ENCODE measurements at regions not wholly inside any gene's neighbourhood (a gene's known extent, or its start where the extent isn't known, plus 50 kb on each side); places are given as distances from the start of the nearest gene placed in this dataset.
A peak's percentile ranks its signal among the peaks of the same experiment; 100 is the strongest.

DNA sequence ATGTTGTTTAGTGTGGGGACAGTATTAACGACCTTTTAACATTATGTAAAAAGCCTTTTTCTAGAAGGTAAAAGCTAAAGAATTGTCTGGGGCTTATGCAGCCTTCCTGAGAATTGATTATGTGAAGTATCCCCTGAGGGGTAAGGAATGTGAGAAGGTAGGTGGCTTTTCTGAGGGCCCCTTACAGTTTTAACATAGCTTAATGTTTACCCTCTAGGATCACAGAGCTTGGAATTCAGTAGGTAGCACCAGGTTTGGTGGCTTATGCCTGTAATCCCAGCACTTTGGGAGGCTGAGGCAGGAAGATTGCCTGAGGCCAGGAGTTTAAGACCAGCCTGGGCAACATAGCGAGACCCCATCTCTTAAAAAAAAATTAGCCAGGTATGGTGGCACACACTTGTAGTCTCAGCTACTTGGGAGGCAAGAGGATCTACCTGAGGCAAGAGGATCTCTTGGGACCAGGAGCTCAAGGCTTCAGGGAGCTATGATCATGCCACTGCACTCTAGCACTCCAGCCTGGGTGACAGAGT is 101.3 kb downstream of the OLFM4 start:
- Histone ChIP-seq H3K18ac (ENCODE audit: extremely low read depth, low read length) (no peak overlapping the region), H2BK120ac (replicated peaks; ENCODE audit: low read depth, low read length) (no peak overlapping the region), H3K79me2 (ENCODE audit: control insufficient read depth in 1 of 2, insufficient read depth in 2 of 2, low read length in 2 of 2) (no peaks in the 10 kb centered on the region), H3K56ac (replicated peaks; ENCODE audit: insufficient read length, low read depth, low read length) (no peak overlapping the region), H2AK5ac (ENCODE audit: low read depth, low read length) (no peak overlapping the region), H3K4me3 (ENCODE audit: extremely low read depth in 1 of 4, insufficient read depth in 2 of 4, low read depth in 3 of 4, low read length in 4 of 4) (no peak overlapping the region), H3K14ac (ENCODE audit: insufficient read length) (no peak overlapping the region), H4K5ac (ENCODE audit: insufficient read length, low read depth, low read length) (no peak overlapping the region), H3K4me2 (ENCODE audit: insufficient read depth in 1 of 2, low read depth in 2 of 2, low read length in 2 of 2) (no peak overlapping the region), H3K23me2 (ENCODE audit: low read depth, low read length) (no peaks in the 10 kb centered on the region; the same call in 1 of the 2 replicates), H2BK12ac (ENCODE audit: low read depth, low read length) (no peak overlapping the region), H3K9me3 (ENCODE audit: insufficient read depth in 2 of 2, low read depth in 1 of 2, low read length in 1 of 2) (no peaks in the 10 kb centered on the region), H3K27ac (ENCODE audit: low read depth, low read length) (no peak overlapping the region), H2AFZ (ENCODE audit: low read length) (no peak overlapping the region), H2BK20ac (ENCODE audit: low read length) (no peak overlapping the region), H4K91ac (replicated peaks; ENCODE audit: insufficient read length, low read length) (no peak overlapping the region), H3K4ac (replicated peaks; ENCODE audit: insufficient read length, low read depth, low read length) (no peak overlapping the region), H3K27me3 (replicated peaks in 1 of 4; ENCODE audit: control insufficient read depth in 3 of 4, extremely low read depth in 1 of 4, insufficient read depth in 3 of 4, low read length in 3 of 4) (no peaks in the 10 kb centered on the region), H2BK5ac (ENCODE audit: low read depth, low read length) (no peak overlapping the region), H3K9ac (replicated peaks in 1 of 4; ENCODE audit: extremely low read depth in 1 of 4, low read depth in 3 of 4, low read length in 3 of 4) (no peak overlapping the region), H2BK15ac (ENCODE audit: low read length) (no peak overlapping the region), H3K79me1 (ENCODE audit: low read depth, low read length) (no peaks in the 10 kb centered on the region), H3K23ac (ENCODE audit: insufficient read length) (no peak overlapping the region), H3K36me3 (ENCODE audit: control insufficient read depth in 2 of 4, insufficient read depth in 4 of 4, low read length in 3 of 4) (no peaks in the 10 kb centered on the region), H4K8ac (ENCODE audit: extremely low read depth, insufficient read depth, low read length) (no peak overlapping the region), H3K4me1 (replicated peaks in 1 of 4; ENCODE audit: control insufficient read depth in 3 of 4, insufficient read depth in 4 of 4, low read length in 3 of 4) (peaks cover 0 to 2% (median 0%) of the 10 kb centered on the region in 4 experiments; a peak in 1 of 7 replicates), H4K20me1 (replicated peaks in 1 of 2; ENCODE audit: control insufficient read depth in 1 of 2, insufficient read depth in 2 of 2, low read length in 2 of 2) (no peaks in the 10 kb centered on the region)
- DNase-seq (ENCODE audit: low read depth in 1 of 2, low spot score in 2 of 2), result no peak
- ChIA-PET POLR2A (ENCODE audit: partially characterized antibody) (no interaction called here), CTCF (ENCODE audit: partially characterized antibody) (interaction anchor here (0.8 to 1.5 kb wide), 7 partner anchors 10 to 301 kb away, joined by 3 to 5 read pairs (median 4); no protein-coding TSS in a partner anchor)
- no peak for FAIRE-seq
- TF ChIP-seq TEAD4 (IDR thresholded peaks at IDR 0.05; ENCODE audit: low read depth, low read length) (peak; percentile 20; the same call in 1 of the 2 replicates), ATF2 (IDR thresholded peaks at IDR 0.05; ENCODE audit: low read length) (no peak), KDM1A (IDR thresholded peaks at IDR 0.05; ENCODE audit: borderline replicate concordance, low read length) (peak; percentile 87; the same call in 1 of the 2 replicates)
- 64% methylated on average over 2 of the region's 2 CpGs; no CpG with 5 or more reads in 1 of the 2 experiments for WGBS, 2 experiments (ENCODE audit: extremely low coverage in 1 of 2, insufficient coverage in 1 of 2, insufficient read length in 1 of 2, insufficient replicate concordance in 2 of 2, low coverage in 1 of 2, low lambda C conversion rate in 2 of 2, missing lambda C conversion rate in 1 of 2)
